ENCODE measurements at regions not wholly inside any gene's neighbourhood (a gene's known extent, or its start where the extent isn't known, plus 50 kb on each side); places are given as distances from the start of the nearest gene placed in this dataset.
A peak's percentile ranks its signal among the peaks of the same experiment; 100 is the strongest.

- no peak for TF ChIP-seq CTCF (IDR thresholded peaks at IDR 0.05; ENCODE audit: low read length, missing control alignments)
- no peak for DNase-seq (ENCODE audit: low read depth)
- H3K4me3 ChIP-seq (replicated peaks; ENCODE audit: low read depth, low read length): no peak overlapping the region
Measured at GRCh38 chr4:178296669-178297068, 854.4 kb upstream of the AGA start.

- no peak overlapping the region for H3K4me3 ChIP-seq (replicated peaks; ENCODE audit: low read depth, low read length)
- TF ChIP-seq CTCF (IDR thresholded peaks at IDR 0.05; ENCODE audit: low read length, missing control alignments): no peak
- DNase-seq (ENCODE audit: low read depth): peak; percentile 32
Measured at GRCh38 chr4:178306565-178306964, 864.3 kb upstream of the AGA start.

GRCh38 chr4:178309890-178310289 is 867.7 kb upstream of the AGA start:
- no peak for TF ChIP-seq CTCF (IDR thresholded peaks at IDR 0.05; ENCODE audit: low read length, missing control alignments)
- no peak for DNase-seq (ENCODE audit: low read depth)
- H3K4me3 ChIP-seq (replicated peaks; ENCODE audit: low read depth, low read length): no peak overlapping the region

GRCh38 chr4:178311997-178312396 is 869.8 kb upstream of the AGA start:
- DNase-seq (ENCODE audit: low read depth): no peak

GRCh38 chr4:178314287-178314686 is 872.0 kb upstream of the AGA start:
- no peak for TF ChIP-seq CTCF (IDR thresholded peaks at IDR 0.05; ENCODE audit: low read length, missing control alignments)
- H3K4me3 ChIP-seq (replicated peaks; ENCODE audit: low read depth, low read length): no peak overlapping the region
- no peak for DNase-seq (ENCODE audit: low read depth)

More at GRCh38 chr4:178311997-178312396, 869.8 kb upstream of the AGA start:
- TF ChIP-seq CTCF (IDR thresholded peaks at IDR 0.05; ENCODE audit: low read length, missing control alignments): no peak
- no peak overlapping the region for H3K4me3 ChIP-seq (replicated peaks; ENCODE audit: low read depth, low read length)

- H3K4me3 ChIP-seq (replicated peaks; ENCODE audit: low read depth, low read length): no peak overlapping the region
- TF ChIP-seq CTCF (IDR thresholded peaks at IDR 0.05; ENCODE audit: low read length, missing control alignments): no peak
- no peak for DNase-seq (ENCODE audit: low read depth)
Measured at GRCh38 chr4:178316211-178316610, 874.0 kb upstream of the AGA start.

GRCh38 chr4:178320003-178320402 is 877.8 kb upstream of the AGA start:
- DNase-seq (ENCODE audit: low read depth): no peak

More at GRCh38 chr4:178320003-178320402, 877.8 kb upstream of the AGA start:
- no peak for TF ChIP-seq CTCF (IDR thresholded peaks at IDR 0.05; ENCODE audit: low read length, missing control alignments)
- no peak overlapping the region for H3K4me3 ChIP-seq (replicated peaks; ENCODE audit: low read depth, low read length)
